HCT116 (cell line): ENCODE measurements at regions not wholly inside any gene's neighbourhood (a gene's known extent, or its start where the extent isn't known, plus 50 kb on each side); places are given as distances from the start of the nearest gene placed in this dataset.

ENCODE experiments used
- ATAC-seq: fragments of 200-7000 bp; cut with Tn5 transposase; 2 replicates; pipeline ENCODE4 v1.9.1; 2020; ENCODE audit warnings: mild to moderate bottlenecking, moderate library complexity
- BruUV-seq: library from RNA; stranded (reverse); fragments of 400-500 nt; replicated peaks from 2 replicates; lab custom pipeline; 2021; lab: Mats Ljungman, UMichigan
- CTCF ChIA-PET: fragments of 300-600 bp; sonication (Branson Sonifier 250); formaldehyde crosslinking; loops from one replicate; lab custom pipeline; 2021; ENCODE audit warnings: antibody characterized with exemption; lab: Charles Lee
- POLR2A ChIA-PET: fragments of 300-600, 350-600 bp; sonication (Branson Sonifier 250); formaldehyde crosslinking; loops from one replicate; lab custom pipeline; 2021; ENCODE audit warnings: antibody characterized with exemption; lab: Charles Lee
- RAD21 ChIA-PET, 2 experiments: fragments of 300-600 bp; sonication (Branson Sonifier 250); formaldehyde crosslinking; loops; one replicate each; lab custom pipeline; 2023; ENCODE audit warnings: low total read pairs in 2 of 2; ENCODE audit not compliant: uncharacterized antibody in 2 of 2, unreplicated experiment in 2 of 2, low non-redundant PET in 1 of 2; lab: Charles Lee
- DNase-seq: peaks from one replicate; pipeline ENCODE4 v3.0.0-alpha.2; 2010; ENCODE audit warnings: low read depth, low spot score
- H2AFZ ChIP-seq: fragments of 200-600 bp; shearing (Covaris generic), sonication (generic); 2 replicates; pipeline ENCODE4 v1.6.1; 2017; ENCODE audit warnings: low read depth, mixed run types, mixed read lengths, antibody characterized with exemption, low read length; ENCODE audit not compliant: poor library complexity, severe bottlenecking
- H3K27ac ChIP-seq: 2 replicates; pipeline ENCODE4 v1.5.1; 2012; ENCODE audit warnings: low read depth, low read length
- H3K27me3 ChIP-seq: fragments of 200-600 bp; sonication (generic); 2 replicates; pipeline ENCODE4 v1.6.1; 2016; ENCODE audit warnings: mixed run types, low read length, mixed read lengths; ENCODE audit not compliant: insufficient read depth
- H3K36me3 ChIP-seq, 2 experiments: fragments of 200-500 bp in 1 of 2; fragments of 200-600 bp in 1 of 2; sonication (Bioruptor generic) in 1 of 2; sonication (generic) in 1 of 2; 2 replicates each; pipeline versions ENCODE4 v1.5.1 to v1.6.1; 2014 to 2016; ENCODE audit warnings: low read length in 2 of 2, inconsistent platforms in 1 of 2, mixed read lengths in 1 of 2, mixed run types in 1 of 2; ENCODE audit not compliant: insufficient read depth in 2 of 2, control insufficient read depth in 1 of 2
- H3K4me1 ChIP-seq, 2 experiments: fragments of 200-600 bp in 1 of 2; sonication (generic) in 1 of 2; 2 replicates each; pipeline versions ENCODE4 v1.5.1 to v1.6.1; 2012 to 2017; ENCODE audit warnings: low read length in 2 of 2, inconsistent platforms in 1 of 2, mild to moderate bottlenecking in 1 of 2, mixed read lengths in 1 of 2, mixed run types in 1 of 2, moderate library complexity in 1 of 2; ENCODE audit not compliant: insufficient read depth in 2 of 2, control insufficient read depth in 1 of 2
- H3K4me2 ChIP-seq: fragments of 200-600 bp; sonication (generic); 2 replicates; pipeline ENCODE4 v1.6.1; 2017; ENCODE audit warnings: mixed run types, low read length, mixed read lengths
- H3K4me3 ChIP-seq, 2 experiments: fragments of 200-600 bp in 1 of 2; sonication (generic) in 1 of 2; replicated peaks in 1 of 2; 2 replicates each; pipeline ENCODE4 v1.5.1; 2011 to 2016; ENCODE audit warnings: low read length in 2 of 2, control low read depth in 1 of 2, low read depth in 1 of 2, mild to moderate bottlenecking in 1 of 2, mixed read lengths in 1 of 2, mixed run types in 1 of 2
- H3K79me2 ChIP-seq: fragments of 200-600 bp; sonication (generic); 2 replicates; pipeline ENCODE4 v1.6.1; 2017; ENCODE audit warnings: mild to moderate bottlenecking, mixed run types, low read length, moderate library complexity, mixed read lengths; ENCODE audit not compliant: insufficient read depth
- H3K9ac ChIP-seq: fragments of 200-600 bp; sonication (generic); 2 replicates; pipeline ENCODE4 v1.6.1; 2016; ENCODE audit warnings: low read length, mixed read lengths
- H3K9me2 ChIP-seq: fragments of 200-600 bp; sonication (generic), shearing (Covaris generic); 2 replicates; pipeline ENCODE4 v1.6.1; 2017; ENCODE audit warnings: mixed run types, mild to moderate bottlenecking, moderate library complexity; ENCODE audit not compliant: insufficient read depth
- H3K9me3 ChIP-seq, 2 experiments: fragments of 200-500 bp in 1 of 2; fragments of 200-600 bp in 1 of 2; sonication (Bioruptor generic) in 1 of 2; sonication (generic) in 1 of 2; 2 replicates each; pipeline ENCODE4 v1.6.1; 2014 to 2017; ENCODE audit warnings: low read length in 2 of 2, mixed read lengths in 2 of 2, inconsistent platforms in 1 of 2, low read depth in 1 of 2, mild to moderate bottlenecking in 1 of 2, mixed run types in 1 of 2, moderate library complexity in 1 of 2; ENCODE audit not compliant: control insufficient read depth in 1 of 2, insufficient read depth in 1 of 2
- H4K20me1 ChIP-seq: fragments of 200-600 bp; sonication (generic), shearing (Covaris generic); 2 replicates; pipeline ENCODE4 v1.6.1; 2017; ENCODE audit warnings: mixed run types, mild to moderate bottlenecking, moderate library complexity; ENCODE audit not compliant: insufficient read depth
- ATF3 ChIP-seq: IDR thresholded peaks from 2 replicates; pipeline ENCODE4 v1.6.1; 2012
- CEBPB ChIP-seq: IDR thresholded peaks from 2 replicates; pipeline ENCODE4 v1.6.1; 2012; ENCODE audit warnings: low read depth
- EGR1 ChIP-seq: IDR thresholded peaks from 2 replicates; pipeline ENCODE4 v1.6.1; 2012; ENCODE audit warnings: low read depth
- EZH2 ChIP-seq: fragments of 200-600 bp; sonication (generic); IDR thresholded peaks from 2 replicates; pipeline ENCODE4 v1.6.1; 2017; ENCODE audit warnings: antibody characterized with exemption, mixed run types
- EZH2phosphoT487 ChIP-seq: fragments of 200-600 bp; IDR thresholded peaks from 2 replicates; pipeline ENCODE4 v1.6.1; 2018; ENCODE audit warnings: antibody characterized with exemption, borderline replicate concordance
- JUND ChIP-seq: IDR thresholded peaks from 2 replicates; pipeline ENCODE4 v1.6.1; 2012
- POLR2A ChIP-seq: IDR thresholded peaks from 2 replicates; pipeline ENCODE4 v1.7.0; 2011; ENCODE audit warnings: borderline replicate concordance; ENCODE audit not compliant: insufficient read depth, insufficient read length; ENCODE audit errors: extremely low read depth
- POLR2AphosphoS5 ChIP-seq: IDR thresholded peaks from 2 replicates; pipeline ENCODE4 v1.6.1; 2011; ENCODE audit warnings: mild to moderate bottlenecking, low read depth, low read length, moderate library complexity
- RAD21 ChIP-seq: IDR thresholded peaks from 2 replicates; pipeline ENCODE4 v1.6.1; 2012; ENCODE audit warnings: low read depth, mild to moderate bottlenecking
- REST ChIP-seq: IDR thresholded peaks from 2 replicates; pipeline ENCODE4 v1.6.1; 2012; ENCODE audit warnings: low read depth
- SIN3A ChIP-seq: IDR thresholded peaks from 2 replicates; pipeline ENCODE4 v1.6.1; 2012; ENCODE audit warnings: low read depth
- SRF ChIP-seq: IDR thresholded peaks from 2 replicates; pipeline ENCODE4 v1.6.1; 2012; ENCODE audit warnings: low read depth
- TCF7L2 ChIP-seq: IDR thresholded peaks from 2 replicates; pipeline ENCODE4 v1.7.0; 2011; ENCODE audit warnings: borderline replicate concordance, inconsistent platforms; ENCODE audit not compliant: insufficient read depth, insufficient read length; ENCODE audit errors: extremely low read depth
- YY1 ChIP-seq: IDR thresholded peaks from 2 replicates; pipeline ENCODE4 v1.6.1; 2011; ENCODE audit warnings: low read length, low read depth, moderate library complexity, mild to moderate bottlenecking; ENCODE audit not compliant: insufficient replicate concordance; ENCODE audit errors: extremely low read depth
- ZFX ChIP-seq: fragments of 450-650 bp; IDR thresholded peaks from 2 replicates; pipeline ENCODE4 v1.6.1; 2017
- ZNF274 ChIP-seq: fragments of 200-500 bp; sonication (Bioruptor generic); IDR thresholded peaks from 2 replicates; pipeline ENCODE4 v1.6.1; 2014; ENCODE audit warnings: mild to moderate bottlenecking, low read depth, low read length, inconsistent platforms
- intact Hi-C: fragments of 100-400 bp; cut with micrococcal nuclease; formaldehyde crosslinking; loops from 2 replicates; pipeline ENCODE4 v1.10.0; 2022

GRCh38 chr18:75824661-75825060 is 397.2 kb upstream of the SMIM21 start:
- no peak for DNase-seq
- BruUV-seq: no TSS peak
- intact Hi-C loops: no loop called here
- Histone ChIP-seq H3K36me3 (no peaks in the 10 kb centered on the region), H2AFZ (no peak overlapping the region), H3K4me2 (no peak overlapping the region), H3K9ac (no peak overlapping the region), H3K79me2 (no peaks in the 10 kb centered on the region), H3K27me3 (no peaks in the 10 kb centered on the region), H4K20me1 (no peaks in the 10 kb centered on the region), H3K27ac (no peak overlapping the region), H3K9me2 (no peaks in the 10 kb centered on the region), H3K4me1 (no peaks in the 10 kb centered on the region), H3K4me3 (no peak overlapping the region), H3K9me3 (no peaks in the 10 kb centered on the region)
- ChIA-PET RAD21 (no interaction called here), POLR2A (no interaction called here), CTCF (no interaction called here)
- TF ChIP-seq SIN3A (no peak), EZH2phosphoT487 (no peak), POLR2AphosphoS5 (no peak), ZNF274 (no peak), REST (no peak), CEBPB (no peak), RAD21 (no peak), YY1 (no peak), ATF3 (no peak), JUND (no peak), EZH2 (no peak), ZFX (no peak), POLR2A (no peak), EGR1 (no peak), TCF7L2 (no peak), SRF (no peak)
- ATAC-seq: no peak
